Mesenteric fat pad (tissue), 1 donor: ENCODE measurements at regions not wholly inside any gene's neighbourhood (a gene's known extent, or its start where the extent isn't known, plus 50 kb on each side); places are given as distances from the start of the nearest gene placed in this dataset.
"Not testable (repeated sequence)": the region's sequence is repeated elsewhere in the genome, so short reads cannot be mapped to it uniquely, and the experiment has no call there.

Experiments
- DNase-seq: peaks from one replicate; pipeline ENCODE4 v3.0.0-alpha.2; 2020; ENCODE audit warnings: low spot score
- donor health status: DM: yes; HTN: yes; CAD: no.

DNA sequence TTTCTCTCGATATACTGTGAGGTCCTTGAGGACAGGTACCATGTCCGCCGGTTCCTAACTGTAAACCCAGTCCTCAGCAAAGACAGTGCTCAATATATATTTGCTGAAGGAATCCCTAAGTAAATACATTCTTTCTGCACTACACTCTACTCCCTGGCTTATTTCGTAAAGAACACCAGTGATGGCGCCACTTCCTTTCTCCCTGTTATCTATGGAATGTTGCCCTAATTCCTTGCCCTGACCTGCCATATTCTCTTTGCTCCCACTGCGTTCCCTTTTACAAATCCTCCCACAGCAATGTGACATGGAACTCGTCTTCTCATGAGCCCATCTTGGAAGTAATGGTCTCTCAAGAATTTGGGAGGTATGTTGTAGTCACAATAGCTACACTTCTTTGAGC lies 507.4 kb upstream of the COBL start:
- DNase-seq = no peak

DNA sequence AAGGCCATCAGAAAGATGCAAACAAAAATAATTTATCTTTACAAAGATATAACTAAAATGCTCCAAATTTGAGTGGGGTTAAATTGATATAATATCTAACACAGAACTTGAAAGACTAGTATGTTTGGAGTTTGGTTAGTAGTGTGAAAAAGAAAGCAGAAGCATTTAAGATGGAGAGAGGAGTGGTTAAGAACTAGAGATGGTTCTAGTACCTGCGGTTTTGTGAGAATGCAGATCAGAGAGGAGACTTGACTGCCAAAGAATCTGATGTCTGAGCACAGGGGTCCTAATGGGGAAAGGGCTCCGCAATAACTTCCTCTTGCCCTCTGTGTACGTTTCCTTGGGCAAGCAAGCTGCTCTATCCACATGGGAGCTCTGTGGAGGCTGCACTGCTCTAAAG lies 506.8 kb upstream of the COBL start:
- no peak for DNase-seq

DNA sequence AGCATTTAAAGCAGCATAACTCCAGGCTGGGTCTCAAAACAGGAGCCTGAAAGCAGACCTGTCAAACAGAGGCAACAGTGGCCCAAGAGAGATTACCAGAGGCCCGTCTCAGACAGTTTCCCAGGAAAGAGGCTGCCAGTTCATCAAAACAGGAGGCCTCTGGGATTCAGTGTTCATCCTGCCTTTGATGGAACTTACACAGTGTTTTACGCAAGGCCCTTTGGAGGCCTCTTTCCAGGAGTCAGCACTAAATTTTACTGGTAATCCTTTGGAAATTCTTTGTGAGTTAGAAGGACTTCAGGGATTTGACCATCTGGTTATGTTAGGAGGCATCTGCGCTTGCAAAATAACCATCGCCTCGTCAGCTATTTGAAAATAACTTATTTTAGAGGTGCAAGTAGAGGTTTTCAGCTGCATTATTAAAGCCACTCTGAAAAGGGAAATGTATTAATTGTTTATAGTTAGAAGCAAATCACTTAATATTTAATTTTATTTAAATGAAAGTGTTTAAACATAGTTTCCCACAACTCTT lies 501.2 kb upstream of the COBL start:
- DNase-seq = no peak

DNA sequence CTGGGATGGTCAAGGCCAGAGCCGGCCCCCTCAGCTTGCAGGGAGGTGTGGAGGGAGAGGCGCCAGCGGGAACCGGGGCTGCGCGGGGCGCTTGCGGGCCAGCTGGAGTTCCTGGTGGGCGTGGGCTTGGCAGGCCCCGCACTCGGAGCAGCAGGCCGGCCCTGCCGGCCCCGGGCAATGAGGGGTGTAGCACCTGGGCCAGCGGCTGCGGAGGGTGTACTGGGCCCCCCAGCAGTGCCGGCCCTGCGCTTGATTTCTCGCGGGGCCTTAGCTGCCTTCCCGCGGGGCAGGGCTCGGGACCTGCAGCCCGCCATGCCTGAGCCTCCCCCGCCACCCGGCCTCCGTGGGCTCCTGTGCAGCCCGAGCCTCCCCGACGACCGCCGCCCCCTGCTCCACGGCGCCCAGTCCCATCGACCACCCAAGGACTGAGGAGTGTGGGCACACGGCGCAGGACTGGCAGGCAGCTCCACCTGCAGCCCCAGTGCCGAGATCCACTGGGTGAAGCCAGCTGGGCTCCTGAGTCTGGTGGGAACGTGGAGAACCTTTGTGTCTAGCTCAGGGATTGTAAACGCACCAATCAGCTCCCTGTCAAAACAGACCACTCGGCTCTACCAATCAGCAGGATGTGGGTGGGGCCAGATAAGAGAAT lies 489.3 kb upstream of the COBL start:
- DNase-seq = not testable (repeated sequence)

DNA sequence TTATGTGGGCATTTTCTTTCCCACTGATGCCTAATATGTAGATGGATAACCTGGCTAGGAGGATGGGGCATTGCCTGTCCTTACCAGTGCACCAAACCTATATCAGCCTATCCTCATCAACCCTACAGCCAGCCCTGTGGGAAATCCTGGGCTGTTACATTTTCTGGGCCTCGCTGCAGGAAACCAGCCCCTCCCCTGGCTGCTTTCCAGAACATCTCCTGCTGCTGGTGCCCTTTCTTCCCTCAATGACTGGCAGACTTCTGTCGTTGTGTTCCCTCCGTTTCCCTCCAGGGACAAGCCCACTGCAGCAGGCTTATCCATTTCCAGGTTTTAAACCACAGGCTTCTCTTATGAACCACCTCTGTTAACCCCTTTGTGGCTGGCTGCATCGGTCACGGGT lies 486.1 kb upstream of the COBL start:
- DNase-seq = no peak

DNA sequence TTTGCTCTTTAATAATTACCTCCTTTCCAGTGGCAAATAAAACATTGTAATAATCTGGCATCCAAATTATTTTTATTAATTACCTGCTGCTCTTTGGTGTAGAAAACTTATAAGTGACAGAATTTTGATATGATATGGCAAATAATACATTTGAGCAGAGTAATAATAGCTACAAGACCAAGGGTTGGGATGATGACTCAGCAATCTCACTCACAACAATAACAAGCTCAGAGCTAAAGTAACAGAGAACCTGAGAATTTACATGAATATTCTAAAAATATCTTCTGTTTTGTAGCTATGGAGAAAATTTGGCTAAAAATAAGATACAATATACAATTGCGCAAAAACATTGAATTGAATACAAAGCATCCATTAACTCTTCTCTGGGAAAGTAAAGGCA lies 480.8 kb upstream of the COBL start:
- no peak for DNase-seq

DNA sequence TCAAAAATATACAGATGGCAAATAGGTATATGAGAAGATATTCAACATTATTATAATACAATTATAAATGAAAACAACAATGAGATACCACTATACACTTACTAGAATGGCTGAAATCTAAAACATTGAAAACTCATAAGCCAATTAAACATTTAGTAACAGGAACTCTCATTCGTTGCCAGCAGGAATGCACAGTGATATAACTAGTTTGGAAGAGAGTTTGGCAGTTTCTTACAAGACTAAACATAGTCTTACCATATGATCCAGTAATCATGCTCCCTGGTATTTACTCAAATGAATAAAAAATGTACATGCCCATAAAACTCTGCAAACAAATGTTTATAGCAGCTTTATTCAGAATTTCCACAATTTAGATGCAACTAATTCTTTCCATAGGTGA lies 476.2 kb upstream of the COBL start:
- no peak for DNase-seq

DNA sequence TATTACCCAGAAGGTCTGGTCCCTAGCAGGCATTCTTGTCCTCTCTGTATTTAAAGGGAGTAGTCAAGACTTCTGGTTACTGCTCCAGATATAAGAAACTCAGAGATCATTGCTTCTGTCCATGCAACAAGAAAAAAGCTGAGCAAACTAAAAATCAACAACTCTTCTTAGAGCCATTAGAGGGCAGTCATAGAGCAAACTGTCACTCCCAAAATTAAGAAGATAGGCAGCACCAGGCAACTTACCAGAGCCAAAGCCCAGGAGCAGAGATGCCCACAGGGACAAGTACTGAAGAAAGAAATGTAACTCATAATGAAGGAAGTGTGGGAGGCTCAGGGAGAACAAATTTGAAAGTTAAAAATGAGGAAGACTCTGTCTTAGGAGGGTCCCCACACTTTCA lies 472.9 kb upstream of the COBL start:
- DNase-seq = no peak

DNA sequence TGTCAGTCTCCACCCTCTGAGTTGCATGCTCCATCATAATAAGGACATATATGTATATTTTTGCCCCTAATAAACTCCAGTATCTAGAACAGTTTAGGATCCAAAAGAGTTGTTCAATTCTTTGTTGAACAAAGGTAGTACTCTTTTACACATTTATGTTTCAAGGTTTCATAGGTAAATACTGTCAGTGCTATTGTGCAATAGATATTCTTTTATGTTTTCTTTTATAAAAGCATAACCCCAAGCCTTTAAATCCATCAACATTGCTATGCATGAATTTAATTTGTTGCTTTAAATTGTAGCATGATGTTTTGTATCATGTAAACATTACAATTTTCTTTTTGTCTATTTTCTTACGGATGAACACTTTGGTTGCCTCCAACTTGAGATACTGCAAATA lies 469.7 kb upstream of the COBL start:
- no peak for DNase-seq

DNA sequence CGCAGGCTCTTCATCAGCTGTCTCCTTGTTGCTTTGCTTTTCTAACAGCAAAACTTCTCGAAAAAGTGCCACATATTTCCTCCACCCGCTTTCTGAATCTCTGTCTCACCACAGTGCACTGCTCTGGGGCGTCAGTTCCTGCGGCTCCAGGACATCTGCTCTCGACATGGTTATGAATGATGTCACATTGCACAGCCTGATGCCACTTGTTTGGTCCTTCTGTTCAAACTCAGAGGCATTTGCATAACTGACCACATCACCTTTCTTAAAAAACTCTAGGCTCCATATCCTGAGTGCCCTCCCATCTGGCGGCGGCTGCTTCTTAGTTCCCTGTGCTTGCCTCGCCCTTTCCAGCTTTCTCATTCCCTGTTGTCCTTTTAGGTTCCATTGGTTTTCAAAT lies 469.3 kb upstream of the COBL start:
- DNase-seq = no peak

DNA sequence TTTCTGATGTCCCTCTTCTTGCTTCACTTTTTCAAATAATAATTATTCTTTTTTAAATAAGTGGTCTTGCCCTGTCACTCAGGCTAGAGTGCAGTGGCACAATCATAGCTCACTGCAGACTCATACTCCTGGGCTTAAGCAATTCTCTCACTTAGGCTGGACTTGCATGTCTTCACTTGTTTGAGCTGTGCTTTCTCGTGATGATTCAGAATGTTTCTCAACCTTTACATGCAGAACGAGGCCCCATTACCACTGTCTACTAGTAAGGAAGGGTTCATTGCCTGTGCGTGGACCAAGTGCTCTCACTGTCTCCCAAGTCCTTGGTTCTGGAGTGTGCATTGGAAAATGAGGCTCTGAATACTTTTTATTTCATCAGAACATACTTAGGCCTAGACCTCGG lies 468.6 kb upstream of the COBL start:
- no peak for DNase-seq

DNA sequence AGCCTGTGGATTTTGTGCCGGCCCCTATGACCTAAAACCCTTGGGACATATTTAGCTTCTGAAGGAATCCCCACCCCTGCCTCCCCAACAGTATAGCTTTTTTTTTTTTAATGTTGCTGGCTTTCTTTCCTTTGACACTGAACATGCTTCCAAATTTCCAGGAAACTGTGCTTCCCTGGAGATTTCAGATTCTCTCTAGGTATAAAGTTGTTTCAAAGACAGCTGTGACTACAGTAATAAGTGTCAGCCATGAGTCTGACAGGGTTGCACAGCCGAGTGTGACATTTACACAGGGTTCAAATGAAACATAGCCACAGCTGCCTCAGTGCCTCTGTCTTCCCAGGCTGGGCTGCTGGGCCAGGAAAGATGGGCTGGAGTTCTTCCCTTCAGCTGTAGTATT lies 466.6 kb upstream of the COBL start:
- DNase-seq = no peak

DNA sequence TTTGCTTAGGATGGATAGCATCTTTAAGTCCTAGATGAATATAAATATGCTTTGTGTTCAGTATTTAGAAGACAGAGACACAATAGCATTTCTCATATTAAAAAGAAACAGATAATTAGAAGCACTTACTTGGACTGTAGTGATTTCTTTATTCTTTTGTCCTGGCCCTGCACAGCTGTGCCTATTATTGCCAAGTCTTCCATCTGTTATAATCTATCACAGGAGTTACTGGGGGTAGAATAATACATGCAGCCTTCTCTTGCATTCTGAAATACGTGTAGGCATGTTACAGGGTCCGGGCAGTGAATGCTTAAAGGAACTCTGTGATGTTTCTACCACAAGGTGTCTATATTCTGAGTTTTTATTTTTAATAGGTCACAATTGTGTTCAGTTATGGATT lies 461.5 kb upstream of the COBL start:
- DNase-seq = no peak

DNA sequence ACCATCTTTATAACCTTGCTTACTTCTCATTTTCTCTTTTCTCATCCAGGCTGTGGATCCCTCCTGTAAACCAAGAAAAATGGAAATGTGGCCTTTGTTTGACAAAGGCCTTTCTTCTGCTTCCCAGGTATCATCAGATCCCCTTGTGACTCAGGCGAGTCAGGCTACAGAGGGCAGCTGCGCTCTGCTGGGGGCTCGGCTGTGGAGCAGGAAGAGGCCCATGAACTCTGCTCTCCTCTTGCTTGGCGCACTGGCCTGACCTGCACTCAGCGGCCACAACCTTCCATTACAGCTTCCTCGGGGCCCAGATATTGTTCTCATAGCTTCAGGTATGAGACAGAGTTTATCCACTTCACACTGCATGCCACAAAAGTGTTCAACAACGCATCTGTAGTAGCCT lies 457.6 kb upstream of the COBL start:
- DNase-seq = no peak

DNA sequence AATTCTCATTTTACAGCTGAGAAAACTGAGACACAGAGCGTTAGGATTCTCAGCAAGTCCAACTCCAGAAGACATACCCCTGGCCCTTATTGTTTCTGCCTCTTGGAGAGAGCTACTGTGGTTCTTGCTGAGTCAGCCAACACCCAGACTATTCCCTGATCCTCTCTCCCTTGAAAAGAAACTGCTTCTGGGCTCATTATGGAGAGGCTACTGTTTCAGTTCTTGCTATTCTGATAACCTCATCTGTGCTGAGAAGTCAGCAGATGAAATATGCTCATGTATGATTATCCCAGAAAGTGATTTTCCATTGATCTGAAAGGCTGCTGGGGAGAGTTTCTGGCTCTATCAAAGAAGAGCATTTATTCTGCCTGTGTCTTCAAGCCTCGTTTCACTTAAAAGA lies 455.6 kb upstream of the COBL start:
- DNase-seq = no peak

DNA sequence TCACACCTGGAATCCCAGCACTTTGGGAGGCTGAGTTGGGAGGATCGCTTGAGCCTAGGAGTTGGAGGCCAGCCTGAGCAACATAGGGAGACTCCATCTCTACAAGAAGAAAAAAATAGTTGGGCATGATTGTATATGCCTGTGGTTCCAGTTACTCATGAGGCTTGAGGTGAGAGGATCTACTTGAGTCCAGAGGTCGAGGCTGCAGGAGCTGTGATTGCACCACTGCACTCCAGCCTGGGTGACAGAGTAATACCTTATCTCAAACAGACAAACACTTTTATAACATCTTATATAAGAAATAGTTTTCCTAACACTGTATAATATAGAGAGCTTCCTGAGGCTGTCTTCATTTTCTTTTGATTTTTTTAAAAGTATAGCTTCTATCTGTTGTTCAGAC lies 448.4 kb upstream of the COBL start:
- DNase-seq = no peak

DNA sequence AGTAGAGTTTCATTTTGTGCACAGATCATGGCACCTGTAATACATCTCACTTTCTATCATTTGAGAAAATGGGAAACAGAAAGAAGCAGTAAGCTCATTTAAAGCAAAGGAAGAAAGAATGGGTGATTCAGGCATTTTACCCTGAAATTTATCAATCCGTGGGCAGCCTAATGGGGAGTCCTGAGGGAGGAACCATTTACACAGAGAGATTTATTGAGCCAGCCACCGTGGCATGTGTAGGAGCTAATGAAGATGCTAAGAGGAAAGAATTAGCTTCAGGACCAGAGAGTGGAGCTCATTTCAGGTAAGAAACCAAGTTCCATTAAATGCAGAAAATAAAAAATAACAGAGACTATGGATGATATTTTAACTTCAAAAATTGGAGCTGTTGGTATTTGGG lies 443.4 kb upstream of the COBL start:
- DNase-seq = no peak

DNA sequence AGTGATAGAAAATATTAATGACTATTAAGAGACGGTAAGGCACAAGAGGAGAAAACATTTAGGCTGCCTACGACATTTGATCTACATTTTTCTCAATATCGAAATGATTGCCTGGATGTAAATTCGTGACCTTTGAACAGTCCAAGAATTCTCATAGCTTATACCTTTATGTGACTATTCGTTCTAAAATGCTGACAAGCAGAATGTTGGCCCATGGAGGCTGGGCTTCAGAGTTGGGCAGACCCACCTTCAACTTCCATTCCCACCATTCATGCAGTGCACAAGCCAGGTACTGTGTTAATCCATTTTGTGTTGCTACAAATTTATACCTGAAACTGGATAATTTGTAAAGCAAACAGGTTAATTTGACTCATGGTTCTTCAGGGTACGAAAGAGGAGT lies 441.4 kb upstream of the COBL start:
- DNase-seq = no peak

DNA sequence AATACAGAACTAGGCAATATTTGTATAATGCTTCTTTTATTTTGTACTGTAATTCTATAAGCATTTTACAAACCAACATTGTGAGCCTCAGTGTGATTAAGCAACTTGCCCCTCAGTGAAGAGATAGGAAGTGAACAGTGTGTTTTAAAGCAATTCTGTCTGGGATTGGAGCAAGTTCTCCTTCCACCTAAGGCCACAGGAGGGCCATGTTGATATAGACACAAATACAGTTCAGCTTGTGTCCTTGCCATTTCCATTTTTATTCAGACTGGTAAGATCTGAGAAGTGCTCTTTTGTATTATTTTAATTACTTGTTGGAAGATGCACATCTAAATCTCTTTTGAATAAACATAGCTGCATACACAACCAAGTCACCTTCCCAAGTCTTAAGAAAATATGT lies 416.3 kb upstream of the COBL start:
- DNase-seq = no peak

DNA sequence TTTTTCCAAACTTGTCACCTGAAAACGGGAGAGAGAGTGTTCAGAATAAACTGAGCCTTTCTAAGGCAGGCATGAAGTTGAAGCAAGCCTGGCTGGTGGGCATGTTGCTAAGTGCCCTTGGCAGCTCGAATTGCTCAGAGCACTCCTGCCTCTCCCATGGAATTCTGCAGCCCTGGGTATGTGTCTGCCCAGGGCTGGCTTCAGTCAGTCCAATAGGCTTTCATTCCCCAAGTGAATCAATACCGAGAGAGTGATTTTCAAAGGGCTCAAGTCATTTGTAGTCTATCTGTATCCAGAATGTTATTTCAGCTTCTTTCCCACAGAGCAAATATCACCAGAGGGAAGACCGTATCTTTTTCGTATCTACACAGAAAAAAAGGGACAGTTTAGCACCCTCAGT lies 415.5 kb upstream of the COBL start:
- no peak for DNase-seq

DNA sequence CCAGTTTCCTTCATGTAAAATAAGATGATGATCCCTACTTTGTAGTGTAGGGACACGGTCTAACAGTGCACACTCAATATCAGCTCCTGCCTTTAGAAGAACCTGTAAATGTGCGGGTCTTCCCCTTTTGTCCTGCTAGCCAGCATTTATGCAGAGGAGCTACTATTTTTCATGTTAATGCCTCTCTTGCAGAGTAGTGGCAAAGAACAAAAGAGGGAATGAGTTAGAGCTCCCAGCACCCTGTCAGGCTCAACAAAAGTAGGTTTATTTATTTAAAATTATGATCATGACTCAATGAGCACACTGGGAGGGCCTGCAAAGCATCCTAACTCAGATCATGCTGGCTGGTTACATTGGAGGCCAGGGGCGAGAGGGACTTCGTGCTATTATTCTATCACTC lies 414.5 kb upstream of the COBL start:
- DNase-seq = no peak

DNA sequence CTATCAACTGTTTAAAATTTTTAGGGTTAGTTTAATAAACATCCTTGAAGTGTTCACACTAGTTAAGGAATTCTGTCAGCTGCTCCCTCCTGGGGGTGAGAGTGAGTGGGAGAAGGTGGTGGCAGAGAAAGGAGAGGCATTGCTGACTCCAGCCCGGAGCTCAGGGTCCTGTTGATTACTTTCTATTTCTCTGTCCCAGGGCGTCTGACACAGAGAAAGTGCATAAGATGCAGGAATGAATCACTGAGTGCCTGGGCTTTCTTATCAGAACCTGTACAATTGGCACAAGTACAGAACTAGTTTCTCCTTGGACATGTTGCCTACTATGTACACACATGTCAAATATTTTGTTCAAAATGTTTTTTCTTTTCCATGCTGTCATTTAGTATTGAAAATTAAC lies 410.8 kb upstream of the COBL start:
- DNase-seq = no peak

DNA sequence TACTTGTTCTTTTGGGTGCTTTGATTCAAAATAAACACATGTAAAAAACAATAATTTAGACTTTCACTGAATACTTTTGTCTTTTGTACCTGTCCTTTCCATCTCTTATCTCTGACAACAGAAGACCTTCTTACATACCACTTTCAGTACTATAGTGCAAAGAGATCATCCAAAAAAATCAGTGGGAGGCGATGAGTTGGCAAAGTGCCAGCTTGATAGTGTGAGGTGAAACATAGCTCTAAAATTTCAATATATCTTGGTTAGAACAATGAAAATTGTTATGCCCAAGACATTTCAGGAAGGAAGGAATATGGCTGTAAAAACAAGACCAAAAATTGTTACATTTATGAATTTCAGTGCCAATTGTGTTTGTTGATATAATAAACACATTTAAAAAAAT lies 390.2 kb upstream of the COBL start:
- no peak for DNase-seq

DNA sequence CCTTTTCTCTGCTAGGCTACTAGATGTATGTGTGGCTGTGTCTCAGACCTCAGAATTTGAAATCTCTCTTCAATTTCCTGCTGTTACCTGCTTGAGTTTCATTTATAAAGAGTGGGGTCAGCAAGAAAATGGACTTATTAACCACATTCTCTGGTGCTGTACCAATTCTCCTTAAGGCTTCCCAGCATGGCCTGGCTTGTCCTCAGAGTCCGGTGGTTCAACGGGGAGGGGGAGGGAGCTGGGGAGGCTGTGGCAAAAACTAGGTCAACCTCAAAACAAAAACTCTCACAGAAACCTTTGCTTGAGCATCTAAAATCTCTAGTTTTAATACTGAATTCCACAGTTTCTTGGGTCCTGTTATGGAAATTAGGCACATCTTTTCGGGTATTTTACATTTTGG lies 389.1 kb upstream of the COBL start:
- no peak for DNase-seq
